HAP-1 (cell line): ENCODE measurements at regions not wholly inside any gene's neighbourhood (a gene's known extent, or its start where the extent isn't known, plus 50 kb on each side); places are given as distances from the start of the nearest gene placed in this dataset.

ENCODE experiments used
- DNase-seq, 2 experiments: peaks; one replicate each; pipeline ENCODE4 v3.0.0-alpha.2; 2016 to 2020; ENCODE audit warnings: low spot score in 2 of 2
- H3K27me3 ChIP-seq: fragments of 250-450 bp; sonication (Bioruptor Pico); 2 replicates; pipeline ENCODE4 v1.5.1; 2020; ENCODE audit warnings: low read depth, mild to moderate bottlenecking, moderate library complexity
- H3K36me3 ChIP-seq: fragments of 250-450 bp; sonication (Bioruptor Pico); replicated peaks from 2 replicates; pipeline ENCODE4 v1.5.1; 2020; ENCODE audit warnings: mild to moderate bottlenecking
- H3K4me1 ChIP-seq: fragments of 250-450 bp; sonication (Bioruptor Pico); 2 replicates; pipeline ENCODE4 v1.5.1; 2020; ENCODE audit warnings: mild to moderate bottlenecking
- H3K4me3 ChIP-seq: fragments of 250-450 bp; sonication (Bioruptor Pico); 2 replicates; pipeline ENCODE4 v1.5.1; 2020; ENCODE audit warnings: mild to moderate bottlenecking, moderate library complexity
- H3K9me3 ChIP-seq: fragments of 250-450 bp; sonication (Bioruptor Pico); 2 replicates; pipeline ENCODE4 v1.5.1; 2020; ENCODE audit warnings: mild to moderate bottlenecking, moderate library complexity
- in situ Hi-C: fragments of 300-500 bp; cut with MboI; formaldehyde crosslinking; loops from 3 replicates; pipeline ENCODE4 v1.14.3; 2020; ENCODE audit warnings: low sequenced_read_pairs, inconsistent platforms, mixed read lengths

- no peaks in the 10 kb centered on the region for H3K9me3 ChIP-seq
- DNase-seq = no peak
- no peaks in the 10 kb centered on the region for H3K27me3 ChIP-seq
- in situ Hi-C loops = no loop called here
- H3K36me3 ChIP-seq = no peaks in the 10 kb centered on the region
- no peak overlapping the region for H3K4me3 ChIP-seq
- no peaks in the 10 kb centered on the region for H3K4me1 ChIP-seq
Observed at GRCh38 chr6:132063738-132064137, 112.6 kb upstream of the CCN2 start.

GRCh38 chr6:132063204-132063603, 112.0 kb upstream of the CCN2 start:
- Histone ChIP-seq H3K9me3 (no peaks in the 10 kb centered on the region), H3K36me3 (no peaks in the 10 kb centered on the region), H3K4me3 (no peak overlapping the region), H3K27me3 (no peaks in the 10 kb centered on the region), H3K4me1 (no peaks in the 10 kb centered on the region)
- in situ Hi-C loops = no loop called here
- DNase-seq = no peak

GRCh38 chr6:132062626-132063025, 111.5 kb upstream of the CCN2 start:
- no peaks in the 10 kb centered on the region for H3K9me3 ChIP-seq
- no peak for DNase-seq
- in situ Hi-C loops = no loop called here
- H3K36me3 ChIP-seq = no peaks in the 10 kb centered on the region
- no peaks in the 10 kb centered on the region for H3K27me3 ChIP-seq
- no peaks in the 10 kb centered on the region for H3K4me1 ChIP-seq
- no peak overlapping the region for H3K4me3 ChIP-seq

DNA sequence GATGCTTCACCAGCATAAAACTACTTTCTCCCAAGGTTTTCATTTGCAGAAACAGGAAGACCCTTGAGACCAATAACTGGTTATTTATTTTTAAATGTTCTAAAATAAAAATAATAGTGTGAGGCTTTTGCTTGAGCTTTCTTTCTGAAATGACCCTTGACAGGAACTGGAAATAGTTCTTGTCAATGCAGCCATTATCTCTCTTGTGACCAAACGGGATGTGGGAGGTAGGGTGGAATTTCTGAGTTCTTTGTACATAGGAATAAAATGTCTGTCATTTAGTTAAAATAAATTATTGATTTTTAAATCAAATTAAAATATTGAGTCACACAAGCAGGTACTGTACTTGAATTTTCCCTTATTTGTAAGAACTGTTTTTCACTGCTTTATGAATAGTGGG, 110.2 kb upstream of the CCN2 start:
- in situ Hi-C loops = no loop called here
- Histone ChIP-seq H3K4me3 (no peak overlapping the region), H3K27me3 (no peaks in the 10 kb centered on the region), H3K9me3 (no peaks in the 10 kb centered on the region), H3K36me3 (no peaks in the 10 kb centered on the region), H3K4me1 (no peaks in the 10 kb centered on the region)
- no peak for DNase-seq

- no peak overlapping the region for H3K4me3 ChIP-seq
- no peaks in the 10 kb centered on the region for H3K27me3 ChIP-seq
- DNase-seq = no peak
- no peaks in the 10 kb centered on the region for H3K4me1 ChIP-seq
- H3K9me3 ChIP-seq = no peaks in the 10 kb centered on the region
- no peaks in the 10 kb centered on the region for H3K36me3 ChIP-seq
- in situ Hi-C loops = no loop called here
Observed at GRCh38 chr6:132060591-132060990, 109.4 kb upstream of the CCN2 start.

- Histone ChIP-seq H3K36me3 (no peaks in the 10 kb centered on the region), H3K4me1 (no peaks in the 10 kb centered on the region), H3K27me3 (no peaks in the 10 kb centered on the region), H3K9me3 (no peaks in the 10 kb centered on the region), H3K4me3 (no peak overlapping the region)
- in situ Hi-C loops = no loop called here
- DNase-seq = no peak
Observed at GRCh38 chr6:132058975-132059374, 107.8 kb upstream of the CCN2 start.

GRCh38 chr6:132054525-132054924, 103.4 kb upstream of the CCN2 start:
- DNase-seq = no peak
- Histone ChIP-seq H3K36me3 (no peaks in the 10 kb centered on the region), H3K9me3 (no peaks in the 10 kb centered on the region), H3K4me3 (no peak overlapping the region), H3K4me1 (no peaks in the 10 kb centered on the region), H3K27me3 (no peaks in the 10 kb centered on the region)
- in situ Hi-C loops = no loop called here

- H3K4me1 ChIP-seq = no peaks in the 10 kb centered on the region
- H3K27me3 ChIP-seq = no peaks in the 10 kb centered on the region
- no peaks in the 10 kb centered on the region for H3K36me3 ChIP-seq
- no peak for DNase-seq
- H3K4me3 ChIP-seq = no peak overlapping the region
- in situ Hi-C loops = no loop called here
- H3K9me3 ChIP-seq = no peaks in the 10 kb centered on the region
Observed at GRCh38 chr6:132053511-132053910, 102.3 kb upstream of the CCN2 start.

- Histone ChIP-seq H3K4me1 (no peaks in the 10 kb centered on the region), H3K9me3 (no peaks in the 10 kb centered on the region), H3K27me3 (no peaks in the 10 kb centered on the region), H3K36me3 (no peaks in the 10 kb centered on the region), H3K4me3 (no peak overlapping the region)
- DNase-seq = no peak
- in situ Hi-C loops = no loop called here
Observed at GRCh38 chr6:132052096-132052495, 100.9 kb upstream of the CCN2 start.

DNA sequence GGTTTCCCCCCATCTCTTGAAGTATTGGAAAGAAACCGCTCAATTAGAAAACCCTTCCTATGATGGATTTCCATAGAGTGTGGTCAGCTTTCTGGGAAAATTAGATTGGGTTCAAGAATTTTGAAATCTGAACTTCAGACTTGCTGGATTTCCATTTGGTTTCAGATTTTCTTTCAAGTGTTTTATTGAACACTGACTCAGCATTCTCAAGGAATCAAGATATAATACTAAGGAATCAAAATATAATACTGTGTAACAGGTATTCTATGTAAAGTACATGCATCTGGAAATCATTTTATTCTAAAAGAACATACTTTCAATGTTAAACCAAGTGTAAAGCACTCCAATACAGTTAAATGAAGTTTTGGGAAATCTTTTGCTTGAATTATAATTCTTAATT, 94.7 kb upstream of the CCN2 start:
- in situ Hi-C loops = no loop called here

DNA sequence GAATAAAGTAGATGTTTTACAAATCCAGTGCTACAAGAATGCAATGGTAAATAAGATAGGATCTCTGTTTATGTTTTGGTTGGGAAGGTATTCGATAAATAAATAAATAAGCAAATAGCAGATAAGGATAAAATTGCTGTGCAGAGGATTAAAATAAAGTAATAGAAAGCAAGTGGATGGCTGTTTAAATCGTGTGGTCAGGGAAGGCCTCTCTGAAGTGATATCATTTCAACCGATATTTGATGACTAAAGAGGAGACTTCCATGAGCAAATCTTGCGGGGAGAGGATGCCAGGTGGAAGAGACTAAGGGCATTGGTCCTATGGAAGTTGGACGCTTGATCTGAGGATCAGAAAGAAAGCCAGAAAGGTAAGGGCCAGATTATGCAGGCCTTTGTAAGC, 92.0 kb upstream of the CCN2 start:
- DNase-seq = no peak
- Histone ChIP-seq H3K36me3 (no peaks in the 10 kb centered on the region), H3K27me3 (no peaks in the 10 kb centered on the region), H3K4me3 (no peak overlapping the region), H3K4me1 (no peaks in the 10 kb centered on the region), H3K9me3 (no peaks in the 10 kb centered on the region)
- in situ Hi-C loops = no loop called here

More for the DNA sequence above, 94.7 kb upstream of the CCN2 start:
- no peaks in the 10 kb centered on the region for H3K9me3 ChIP-seq
- no peaks in the 10 kb centered on the region for H3K4me1 ChIP-seq
- no peaks in the 10 kb centered on the region for H3K27me3 ChIP-seq
- H3K36me3 ChIP-seq = no peaks in the 10 kb centered on the region
- no peak overlapping the region for H3K4me3 ChIP-seq
- DNase-seq = no peak

DNA sequence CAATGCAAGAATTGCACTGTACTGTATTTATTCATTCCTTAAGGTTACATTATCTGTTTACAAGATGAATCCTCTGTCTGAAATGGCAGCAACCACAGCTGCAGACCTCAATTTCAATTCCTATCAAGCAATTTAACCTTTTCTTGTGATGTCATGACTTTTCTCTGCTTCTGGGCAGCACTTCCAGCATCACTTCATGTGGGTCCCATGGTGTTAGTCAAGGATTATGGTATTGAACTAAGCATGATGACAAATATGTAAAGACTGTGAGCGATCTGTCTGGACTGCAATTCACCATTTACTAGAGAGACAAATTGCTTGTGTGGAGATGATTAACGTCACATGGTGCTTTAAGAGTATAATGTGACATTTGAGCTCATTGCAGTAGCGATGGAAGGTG, 90.5 kb upstream of the CCN2 start:
- no peak for DNase-seq
- H3K9me3 ChIP-seq = no peaks in the 10 kb centered on the region
- H3K4me3 ChIP-seq = no peak overlapping the region
- no peaks in the 10 kb centered on the region for H3K27me3 ChIP-seq
- in situ Hi-C loops = no loop called here
- H3K4me1 ChIP-seq = no peaks in the 10 kb centered on the region
- H3K36me3 ChIP-seq = no peaks in the 10 kb centered on the region

DNA sequence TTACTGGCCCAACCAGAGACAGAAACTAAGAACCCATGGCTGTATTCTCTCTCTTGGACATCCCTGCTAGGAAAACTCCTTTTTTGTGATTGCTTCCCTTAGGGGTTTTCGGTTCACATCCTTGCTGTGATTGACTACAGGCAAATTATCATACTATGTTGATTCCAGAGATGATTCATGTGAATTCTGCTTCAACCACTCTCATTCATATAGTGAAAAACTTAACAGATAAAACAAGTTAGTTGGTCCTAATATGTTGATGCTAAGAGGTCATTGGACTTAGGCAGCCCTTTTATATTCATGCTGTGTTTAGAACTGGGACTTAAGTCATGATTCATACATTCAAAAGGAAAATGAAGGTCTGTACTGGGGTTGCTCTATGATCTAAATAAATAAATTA, 76.9 kb upstream of the CCN2 start:
- in situ Hi-C loops = no loop called here
- H3K9me3 ChIP-seq = no peaks in the 10 kb centered on the region
- H3K27me3 ChIP-seq = no peaks in the 10 kb centered on the region
- no peaks in the 10 kb centered on the region for H3K36me3 ChIP-seq
- H3K4me1 ChIP-seq = no peaks in the 10 kb centered on the region
- H3K4me3 ChIP-seq = no peak overlapping the region
- DNase-seq = no peak

- Histone ChIP-seq H3K36me3 (no peaks in the 10 kb centered on the region), H3K4me3 (no peak overlapping the region), H3K4me1 (no peaks in the 10 kb centered on the region), H3K27me3 (no peaks in the 10 kb centered on the region), H3K9me3 (no peaks in the 10 kb centered on the region)
- DNase-seq = no peak
- in situ Hi-C loops = no loop called here
Observed at GRCh38 chr6:132025468-132025867, 74.3 kb upstream of the CCN2 start.

DNA sequence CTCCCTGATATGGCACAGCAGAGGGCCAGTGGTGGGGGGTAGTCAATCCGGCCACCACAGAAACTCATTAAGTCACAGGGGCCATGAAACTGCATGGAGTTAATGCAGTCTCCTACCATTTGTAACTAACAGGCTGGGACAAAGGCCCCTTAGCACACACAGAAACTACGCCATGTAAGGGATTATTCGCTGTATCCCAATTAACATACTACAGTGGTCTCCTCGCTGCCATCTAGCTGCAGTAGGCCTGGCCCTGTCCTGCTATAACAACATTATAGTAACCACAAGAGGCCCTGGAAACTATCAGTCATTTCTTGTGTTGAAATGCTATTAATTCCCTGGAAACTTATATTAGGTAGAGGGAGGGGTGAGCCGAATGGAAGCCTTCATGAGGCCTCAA, 72.3 kb upstream of the CCN2 start:
- Histone ChIP-seq H3K9me3 (no peaks in the 10 kb centered on the region), H3K36me3 (no peaks in the 10 kb centered on the region), H3K27me3 (no peaks in the 10 kb centered on the region), H3K4me3 (no peak overlapping the region), H3K4me1 (no peaks in the 10 kb centered on the region)
- in situ Hi-C loops = no loop called here
- peak in 1 of 2 experiments; percentile 17 for DNase-seq
